HepG2 (cell line): ENCODE measurements at regions not wholly inside any gene's neighbourhood (a gene's known extent, or its start where the extent isn't known, plus 50 kb on each side); places are given as distances from the start of the nearest gene placed in this dataset.

Experiments used
- ATAC-seq: fragments of 200-7000 bp; cut with Tn5 transposase; 3 replicates; pipeline ENCODE4 v1.9.1; 2020; ENCODE audit warnings: mild to moderate bottlenecking, moderate library complexity
- BruUV-seq: library from RNA; stranded (reverse); fragments of 400-500 nt; replicated peaks from 2 replicates; lab custom pipeline; 2021; lab: Mats Ljungman, UMichigan
- CTCF ChIA-PET: fragments of 300-600 bp; formaldehyde crosslinking; extraction: SDS; loops from one replicate; lab custom pipeline; 2021; ENCODE audit warnings: low total read pairs, inconsistent platforms, low intra/inter-chr PET ratio; lab: Yijun Ruan, JAX
- POLR2A ChIA-PET: fragments of 350-600 bp; sonication (Branson Sonifier 250); formaldehyde crosslinking; loops from one replicate; lab custom pipeline; 2020; ENCODE audit warnings: antibody characterized with exemption, inconsistent platforms; lab: Yijun Ruan, JAX
- DNase-seq: peaks from one replicate; pipeline ENCODE4 v3.0.0-alpha.2; 2015; ENCODE audit warnings: low spot score
- FAIRE-seq: peaks from 3 replicates; lab custom pipeline; 2011; peaks lifted over from hg19 to GRCh38; lab: Jason Lieb, UNC
- H2AFZ ChIP-seq: one replicate; pipeline ENCODE4 v1.6.1; 2011; ENCODE audit warnings: low read length, inconsistent platforms
- H3K27ac ChIP-seq: fragments of 300-600 bp; 3 replicates; pipeline ENCODE4 v1.8.0; 2011; ENCODE audit warnings: mixed run types, mild to moderate bottlenecking, mixed read lengths, low read length, inconsistent platforms; ENCODE audit not compliant: insufficient read depth; ENCODE audit errors: extremely low read length
- H3K27me3 ChIP-seq, 2 experiments: fragments of 200-600 bp in 1 of 2; 2 replicates in 1 of 2; 3 replicates in 1 of 2; pipeline versions ENCODE4 v1.6.0 to v1.8.0; 2011; ENCODE audit warnings: low read length in 2 of 2, mild to moderate bottlenecking in 2 of 2, moderate library complexity in 2 of 2, inconsistent platforms in 1 of 2; ENCODE audit not compliant: insufficient read depth in 2 of 2, control insufficient read depth in 1 of 2
- H3K36me3 ChIP-seq, 2 experiments: fragments of 200-600 bp in 1 of 2; replicated peaks in 1 of 2; 2 replicates in 1 of 2; 3 replicates in 1 of 2; pipeline versions ENCODE4 v1.5.1 to v1.8.0; 2011; ENCODE audit warnings: low read length in 2 of 2, inconsistent platforms in 1 of 2; ENCODE audit not compliant: insufficient read depth in 2 of 2, control insufficient read depth in 1 of 2
- H3K4me1 ChIP-seq: 2 replicates; pipeline ENCODE4 v1.5.1; 2012; ENCODE audit warnings: low read length, inconsistent platforms; ENCODE audit not compliant: insufficient read depth
- H3K4me2 ChIP-seq: 2 replicates; pipeline ENCODE4 v1.6.0; 2011; ENCODE audit warnings: low read depth, low read length, inconsistent platforms
- H3K4me3 ChIP-seq, 3 experiments: fragments of 200-600 bp in 1 of 3; sonication (generic), shearing (Covaris generic) in 1 of 3; replicated peaks in 1 of 3; 2 replicates each; pipeline ENCODE4 v1.5.1; 2011 to 2016; ENCODE audit warnings: low read length in 3 of 3, inconsistent platforms in 2 of 3, low read depth in 2 of 3, mild to moderate bottlenecking in 2 of 3, control low read depth in 1 of 3, mixed read lengths in 1 of 3; ENCODE audit not compliant: insufficient read depth in 1 of 3
- H3K79me2 ChIP-seq: one replicate; pipeline ENCODE4 v1.6.1; 2011; ENCODE audit warnings: low read length, inconsistent platforms; ENCODE audit not compliant: insufficient read depth
- H3K9ac ChIP-seq: 2 replicates; pipeline ENCODE4 v1.6.0; 2011; ENCODE audit warnings: mild to moderate bottlenecking, low read depth, low read length, inconsistent platforms; ENCODE audit not compliant: insufficient read depth
- H3K9me3 ChIP-seq: 2 replicates; pipeline ENCODE4 v1.5.1; 2012; ENCODE audit warnings: mild to moderate bottlenecking, low read length
- H4K20me1 ChIP-seq: 2 replicates; pipeline ENCODE4 v1.6.0; 2011; ENCODE audit warnings: inconsistent platforms, mild to moderate bottlenecking, low read length, moderate library complexity; ENCODE audit not compliant: insufficient read depth
- ISX ChIP-seq: sonication (generic); formaldehyde crosslinking; conservative IDR thresholded peaks from 2 replicates; pipeline ENCODE4 v1.5.0; 2020; ENCODE audit warnings: missing genetic modification reagents
- MIER2 ChIP-seq: IDR thresholded peaks from 2 replicates; pipeline ENCODE4 v1.6.1; 2016; ENCODE audit warnings: missing biosample characterization, missing genetic modification reagents
- TP53 ChIP-seq: sonication (generic); formaldehyde crosslinking; conservative IDR thresholded peaks from 2 replicates; pipeline ENCODE4 v1.4.0; 2020; ENCODE audit warnings: missing genetic modification reagents
- ZBTB38 ChIP-seq: sonication (generic); formaldehyde crosslinking; IDR thresholded peaks from 2 replicates; pipeline ENCODE4 v1.5.1; 2020; ENCODE audit warnings: mild to moderate bottlenecking, missing genetic modification reagents
- WGBS: methylation state at CpG from one replicate; pipeline ENCODE4 v1.1.6; 2017; ENCODE audit warnings: low lambda C conversion rate; 5-methylcytosine and 5-hydroxymethylcytosine counted together
- in situ Hi-C: cut with HindIII; loops from 2 replicates; pipeline ENCODE4 v1.10.0; 2017; ENCODE audit warnings: low pct_unique_long_range_greater_than_20kb; ENCODE audit not compliant: extremely low pct_ligation_motif_present
- intact Hi-C: fragments of 100-400 bp; cut with micrococcal nuclease; formaldehyde crosslinking; loops from one replicate; pipeline ENCODE4 v1.10.0; 2022; ENCODE audit not compliant: unreplicated experiment
- TF ChIP-seq, protein P1 (sequence below): IDR thresholded peaks from 2 replicates; pipeline ENCODE4 v1.6.1; 2016
- TF ChIP-seq, protein P2 (sequence below): sonication (generic); formaldehyde crosslinking; IDR thresholded peaks from 2 replicates; pipeline ENCODE4 v1.4.0; 2020; ENCODE audit warnings: missing genetic modification reagents

DNA sequence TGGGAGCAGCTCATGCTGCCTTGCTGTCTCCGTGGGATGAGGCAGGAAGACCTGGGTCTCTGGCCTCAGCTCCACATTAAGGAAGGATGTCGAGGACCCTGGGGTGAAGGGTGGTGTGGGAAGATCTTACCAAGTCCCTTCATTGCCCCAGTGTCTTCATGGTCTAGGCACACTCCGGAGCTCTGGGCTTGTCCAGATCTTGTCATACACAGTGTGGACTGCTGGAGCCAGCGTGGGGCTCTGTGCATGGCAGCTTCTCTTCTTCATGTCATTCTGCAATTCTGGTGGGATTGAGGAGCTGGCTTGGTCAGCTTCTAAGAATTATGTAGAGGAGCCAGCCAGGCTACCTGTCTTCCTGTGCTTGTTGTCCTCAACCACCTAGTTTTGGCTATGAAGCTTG lies 79.3 kb upstream of the ETV3 start:
- H4K20me1 ChIP-seq, result no peaks in the 10 kb centered on the region
- H3K9me3 ChIP-seq, result peaks cover 18% of the 10 kb centered on the region; the same call in 1 of the 2 replicates
- H3K79me2 ChIP-seq, result no peaks in the 10 kb centered on the region
- no peaks in the 10 kb centered on the region for H3K36me3 ChIP-seq
- CTCF ChIA-PET, result no interaction called here
- no peak for FAIRE-seq
- intact Hi-C loops, result no loop called here
- no TSS peak for BruUV-seq
- in situ Hi-C loops, result no loop called here
- H3K4me3 ChIP-seq, result no peak overlapping the region
- no peak overlapping the region for H3K9ac ChIP-seq
- POLR2A ChIA-PET, result interaction anchor here (1.1 kb wide), 1 partner anchor 23 kb away, joined by 3 read pairs; no protein-coding TSS in a partner anchor
- no peak for DNase-seq
- H3K4me2 ChIP-seq, result peak overlapping the region; percentile 6; the same call in 1 of the 2 replicates
- H3K27ac ChIP-seq, result no peak overlapping the region
- ATAC-seq, result no peak
- WGBS, result 15% methylated on average over 3 of the region's 4 CpGs
- peaks cover 8% of the 10 kb centered on the region for H3K4me1 ChIP-seq
- H2AFZ ChIP-seq, result no peak overlapping the region
- TF ChIP-seq ISX (CRISPR knock-in tag) (no peak), TP53 (CRISPR knock-in tag) (no peak), ZBTB38 (CRISPR knock-in tag) (no peak), MIER2 (CRISPR knock-in tag) (no peak)
- TF ChIP-seq, protein P1, sequence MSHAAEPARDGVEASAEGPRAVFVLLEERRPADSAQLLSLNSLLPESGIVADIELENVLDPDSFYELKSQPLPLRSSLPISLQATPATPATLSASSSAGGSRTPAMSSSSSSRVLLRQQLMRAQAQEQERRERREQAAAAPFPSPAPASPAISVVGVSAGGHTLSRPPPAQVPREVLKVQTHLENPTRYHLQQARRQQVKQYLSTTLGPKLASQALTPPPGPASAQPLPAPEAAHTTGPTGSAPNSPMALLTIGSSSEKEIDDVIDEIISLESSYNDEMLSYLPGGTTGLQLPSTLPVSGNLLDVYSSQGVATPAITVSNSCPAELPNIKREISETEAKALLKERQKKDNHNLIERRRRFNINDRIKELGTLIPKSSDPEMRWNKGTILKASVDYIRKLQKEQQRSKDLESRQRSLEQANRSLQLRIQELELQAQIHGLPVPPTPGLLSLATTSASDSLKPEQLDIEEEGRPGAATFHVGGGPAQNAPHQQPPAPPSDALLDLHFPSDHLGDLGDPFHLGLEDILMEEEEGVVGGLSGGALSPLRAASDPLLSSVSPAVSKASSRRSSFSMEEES (CRISPR knock-in tag), result no peak
- TF ChIP-seq, protein P2, sequence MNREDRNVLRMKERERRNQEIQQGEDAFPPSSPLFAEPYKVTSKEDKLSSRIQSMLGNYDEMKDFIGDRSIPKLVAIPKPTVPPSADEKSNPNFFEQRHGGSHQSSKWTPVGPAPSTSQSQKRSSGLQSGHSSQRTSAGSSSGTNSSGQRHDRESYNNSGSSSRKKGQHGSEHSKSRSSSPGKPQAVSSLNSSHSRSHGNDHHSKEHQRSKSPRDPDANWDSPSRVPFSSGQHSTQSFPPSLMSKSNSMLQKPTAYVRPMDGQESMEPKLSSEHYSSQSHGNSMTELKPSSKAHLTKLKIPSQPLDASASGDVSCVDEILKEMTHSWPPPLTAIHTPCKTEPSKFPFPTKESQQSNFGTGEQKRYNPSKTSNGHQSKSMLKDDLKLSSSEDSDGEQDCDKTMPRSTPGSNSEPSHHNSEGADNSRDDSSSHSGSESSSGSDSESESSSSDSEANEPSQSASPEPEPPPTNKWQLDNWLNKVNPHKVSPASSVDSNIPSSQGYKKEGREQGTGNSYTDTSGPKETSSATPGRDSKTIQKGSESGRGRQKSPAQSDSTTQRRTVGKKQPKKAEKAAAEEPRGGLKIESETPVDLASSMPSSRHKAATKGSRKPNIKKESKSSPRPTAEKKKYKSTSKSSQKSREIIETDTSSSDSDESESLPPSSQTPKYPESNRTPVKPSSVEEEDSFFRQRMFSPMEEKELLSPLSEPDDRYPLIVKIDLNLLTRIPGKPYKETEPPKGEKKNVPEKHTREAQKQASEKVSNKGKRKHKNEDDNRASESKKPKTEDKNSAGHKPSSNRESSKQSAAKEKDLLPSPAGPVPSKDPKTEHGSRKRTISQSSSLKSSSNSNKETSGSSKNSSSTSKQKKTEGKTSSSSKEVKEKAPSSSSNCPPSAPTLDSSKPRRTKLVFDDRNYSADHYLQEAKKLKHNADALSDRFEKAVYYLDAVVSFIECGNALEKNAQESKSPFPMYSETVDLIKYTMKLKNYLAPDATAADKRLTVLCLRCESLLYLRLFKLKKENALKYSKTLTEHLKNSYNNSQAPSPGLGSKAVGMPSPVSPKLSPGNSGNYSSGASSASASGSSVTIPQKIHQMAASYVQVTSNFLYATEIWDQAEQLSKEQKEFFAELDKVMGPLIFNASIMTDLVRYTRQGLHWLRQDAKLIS (CRISPR knock-in tag), result no peak
- TF ChIP-seq, all 625 proteins: peak for 0
- peaks cover 3 to 24% of the 10 kb centered on the region in 2 experiments; a peak in 4 of 5 replicates for H3K27me3 ChIP-seq
